ENCODE measurements at regions not wholly inside any gene's neighbourhood (a gene's known extent, or its start where the extent isn't known, plus 50 kb on each side); places are given as distances from the start of the nearest gene placed in this dataset.

DNA sequence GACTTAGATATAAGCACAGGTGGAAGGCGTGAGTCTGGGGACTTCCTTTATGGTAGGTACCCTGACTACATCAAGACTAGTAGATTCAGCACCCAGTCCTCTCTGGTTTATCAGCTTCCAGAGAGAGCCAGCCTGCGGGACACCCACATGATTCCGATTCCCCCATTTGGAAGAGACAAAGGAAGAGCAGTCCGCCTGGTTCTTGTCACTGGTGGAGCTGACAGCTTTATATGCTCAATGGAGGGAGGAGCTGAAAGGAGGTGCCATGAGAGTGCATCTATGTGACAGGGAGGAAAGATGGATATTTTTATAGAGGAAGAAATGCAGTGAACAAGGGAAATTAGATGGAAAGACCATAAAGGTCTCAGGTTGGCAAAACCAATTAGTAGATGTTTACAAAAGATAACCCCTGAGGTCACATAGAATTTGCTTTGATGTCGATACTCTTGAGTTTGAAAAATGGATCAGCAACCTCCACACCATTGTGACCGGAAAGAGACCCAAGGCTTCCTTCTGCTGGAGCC is 437.7 kb downstream of the PMP22 start:
- intact Hi-C loops (cut with DNase I): no loop called here
- DNase-seq: no peak

GRCh38 chr17:14826358-14826757 is 438.8 kb downstream of the PMP22 start:
- Histone ChIP-seq H3K27ac (no peak overlapping the region), H3K36me3 (no peaks in the 10 kb centered on the region), H3K4me1 (no peaks in the 10 kb centered on the region), H3K9me3 (no peaks in the 10 kb centered on the region), H3K4me3 (no peak overlapping the region), H3K27me3 (no peaks in the 10 kb centered on the region)
- DNase-seq (no peak), ATAC-seq (no peak)
- TF ChIP-seq, protein P1, sequence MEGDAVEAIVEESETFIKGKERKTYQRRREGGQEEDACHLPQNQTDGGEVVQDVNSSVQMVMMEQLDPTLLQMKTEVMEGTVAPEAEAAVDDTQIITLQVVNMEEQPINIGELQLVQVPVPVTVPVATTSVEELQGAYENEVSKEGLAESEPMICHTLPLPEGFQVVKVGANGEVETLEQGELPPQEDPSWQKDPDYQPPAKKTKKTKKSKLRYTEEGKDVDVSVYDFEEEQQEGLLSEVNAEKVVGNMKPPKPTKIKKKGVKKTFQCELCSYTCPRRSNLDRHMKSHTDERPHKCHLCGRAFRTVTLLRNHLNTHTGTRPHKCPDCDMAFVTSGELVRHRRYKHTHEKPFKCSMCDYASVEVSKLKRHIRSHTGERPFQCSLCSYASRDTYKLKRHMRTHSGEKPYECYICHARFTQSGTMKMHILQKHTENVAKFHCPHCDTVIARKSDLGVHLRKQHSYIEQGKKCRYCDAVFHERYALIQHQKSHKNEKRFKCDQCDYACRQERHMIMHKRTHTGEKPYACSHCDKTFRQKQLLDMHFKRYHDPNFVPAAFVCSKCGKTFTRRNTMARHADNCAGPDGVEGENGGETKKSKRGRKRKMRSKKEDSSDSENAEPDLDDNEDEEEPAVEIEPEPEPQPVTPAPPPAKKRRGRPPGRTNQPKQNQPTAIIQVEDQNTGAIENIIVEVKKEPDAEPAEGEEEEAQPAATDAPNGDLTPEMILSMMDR (IDR thresholded peaks at IDR 0.05): no peak
- intact Hi-C loops (cut with DNase I): no loop called here

More for the DNA sequence above, 437.7 kb downstream of the PMP22 start:
- H3K36me3 ChIP-seq: no peaks in the 10 kb centered on the region
- H3K4me1 ChIP-seq: no peaks in the 10 kb centered on the region
- ATAC-seq: no peak
- H3K27me3 ChIP-seq: no peaks in the 10 kb centered on the region
- no peaks in the 10 kb centered on the region for H3K9me3 ChIP-seq
- H3K4me3 ChIP-seq: no peak overlapping the region
- H3K27ac ChIP-seq: no peak overlapping the region
- TF ChIP-seq, protein P1 (IDR thresholded peaks at IDR 0.05): no peak

DNA sequence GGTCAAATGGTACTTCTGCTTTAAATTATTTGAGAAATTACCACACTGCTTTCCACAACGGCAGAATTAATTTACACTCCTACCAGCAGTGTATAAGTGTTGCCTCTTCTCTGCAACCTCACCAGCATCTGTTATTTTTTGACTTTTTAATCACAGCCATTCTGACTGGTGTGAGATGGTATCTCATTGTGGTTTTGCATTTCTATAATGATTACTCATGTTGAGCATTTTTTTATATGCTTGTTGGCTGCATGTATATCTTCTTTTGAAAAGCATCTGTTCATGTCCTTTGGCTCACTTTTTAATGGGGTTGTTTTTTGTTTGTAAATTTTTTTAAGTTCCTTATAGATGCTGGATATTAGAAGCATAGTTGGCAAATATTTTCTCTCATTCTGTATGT is 446.7 kb downstream of the PMP22 start:
- TF ChIP-seq, protein P1 (IDR thresholded peaks at IDR 0.05): no peak
- Histone ChIP-seq H3K9me3 (no peaks in the 10 kb centered on the region), H3K27me3 (no peaks in the 10 kb centered on the region), H3K4me3 (no peak overlapping the region), H3K27ac (no peak overlapping the region), H3K36me3 (no peaks in the 10 kb centered on the region), H3K4me1 (no peaks in the 10 kb centered on the region)
- ATAC-seq (no peak), DNase-seq (no peak)
- intact Hi-C loops (cut with DNase I): no loop called here

- Histone ChIP-seq H3K9me3 (no peaks in the 10 kb centered on the region), H3K4me3 (no peak overlapping the region), H3K27me3 (no peaks in the 10 kb centered on the region), H3K36me3 (no peaks in the 10 kb centered on the region), H3K27ac (no peak overlapping the region), H3K4me1 (no peaks in the 10 kb centered on the region)
- TF ChIP-seq, protein P1 (IDR thresholded peaks at IDR 0.05): no peak
- intact Hi-C loops (cut with DNase I): no loop called here
- ATAC-seq: no peak
- DNase-seq: no peak
These were observed 450.0 kb downstream of the PMP22 start for GRCh38 chr17:14815079-14815478.

DNA sequence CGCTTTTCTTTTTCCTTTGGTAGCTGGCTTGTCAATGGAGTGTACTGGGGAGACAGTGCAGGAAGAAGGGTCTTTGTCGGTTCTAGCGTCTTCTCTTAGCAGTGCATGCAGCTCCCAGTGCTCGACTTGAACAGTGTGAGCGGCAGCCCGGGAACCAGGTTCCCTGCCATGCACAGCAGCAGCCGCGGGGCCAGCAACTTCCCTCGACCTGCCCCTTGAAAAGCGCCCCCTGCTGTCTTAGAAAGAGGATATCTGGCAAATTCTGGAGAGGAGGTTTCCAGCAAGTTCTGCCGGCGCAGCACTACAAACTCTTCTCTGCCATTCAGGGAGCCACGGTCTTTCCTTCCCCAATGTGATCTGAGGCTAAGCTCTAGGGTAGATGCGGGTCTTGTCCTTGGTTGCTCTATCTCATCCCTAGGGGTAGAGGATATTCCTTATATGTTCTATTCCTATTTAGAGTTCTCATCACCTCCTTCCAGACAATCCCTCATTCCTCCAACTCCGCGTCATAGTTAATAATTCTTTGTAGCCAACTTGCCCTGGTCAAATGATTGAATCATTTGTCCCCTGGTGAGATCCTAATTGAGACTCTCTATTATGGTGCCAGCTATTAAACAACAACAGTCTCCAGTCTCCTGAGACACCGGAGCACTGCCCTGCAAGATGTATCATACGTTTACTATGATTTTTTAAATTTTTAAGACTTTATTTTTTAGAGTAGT is 451.3 kb downstream of the PMP22 start:
- intact Hi-C loops (cut with DNase I): no loop called here
- TF ChIP-seq, protein P1 (IDR thresholded peaks at IDR 0.05): peak; percentile 33
- Histone ChIP-seq H3K27ac (no peak overlapping the region), H3K36me3 (no peaks in the 10 kb centered on the region), H3K9me3 (no peaks in the 10 kb centered on the region), H3K4me3 (no peak overlapping the region), H3K4me1 (no peaks in the 10 kb centered on the region), H3K27me3 (no peaks in the 10 kb centered on the region)
- DNase-seq: peak; percentile 73
- ATAC-seq: peak; percentile 86

All from upper lobe of right lung (tissue), 1 donor.